CD4-positive, alpha-beta T cell treated with Interferon alpha-2 for 1 hour (primary cell): ENCODE measurements at regions not wholly inside any gene's neighbourhood (a gene's known extent, or its start where the extent isn't known, plus 50 kb on each side); places are given as distances from the start of the nearest gene placed in this dataset.

Source experiments
- DNase-seq, 2 donors: peaks; one replicate each; pipeline ENCODE4 v3.0.0-alpha.2; 2020 to 2022

GRCh38 chr16:79439901-79440300 is 160.6 kb downstream of the MAF start:
- no peak for DNase-seq

GRCh38 chr16:79437764-79438751 is 162.5 kb downstream of the MAF start:
- DNase-seq = no peak

GRCh38 chr16:79436885-79437284 is 163.7 kb downstream of the MAF start:
- no peak for DNase-seq

GRCh38 chr16:79434771-79435170 is 165.8 kb downstream of the MAF start:
- DNase-seq = no peak

- DNase-seq = no peak
These were observed 166.4 kb downstream of the MAF start for GRCh38 chr16:79434092-79434491.

GRCh38 chr16:79431923-79432322 is 168.6 kb downstream of the MAF start:
- no peak for DNase-seq

- no peak for DNase-seq
These were observed 170.3 kb downstream of the MAF start for GRCh38 chr16:79430191-79430678.

- no peak for DNase-seq
These were observed 171.0 kb downstream of the MAF start for GRCh38 chr16:79429381-79430190.

- no peak for DNase-seq
These were observed 173.9 kb downstream of the MAF start for GRCh38 chr16:79426663-79427062.

GRCh38 chr16:79422064-79422463 is 178.5 kb downstream of the MAF start:
- no peak for DNase-seq

GRCh38 chr16:79421126-79421525 is 179.4 kb downstream of the MAF start:
- no peak for DNase-seq

- DNase-seq = no peak
These were observed 180.0 kb downstream of the MAF start for GRCh38 chr16:79420493-79420892.

GRCh38 chr16:79419148-79419547 is 181.4 kb downstream of the MAF start:
- DNase-seq = no peak

- no peak for DNase-seq
These were observed 182.9 kb downstream of the MAF start for GRCh38 chr16:79417601-79418008.

GRCh38 chr16:79415983-79416640 is 184.4 kb downstream of the MAF start:
- peak in 1 of 2 donors; percentile 30 for DNase-seq

GRCh38 chr16:79412783-79413225 is 187.7 kb downstream of the MAF start:
- DNase-seq = no peak

- no peak for DNase-seq
These were observed 188.7 kb downstream of the MAF start for GRCh38 chr16:79411805-79412204.

GRCh38 chr16:79411357-79411756 is 189.2 kb downstream of the MAF start:
- no peak for DNase-seq

GRCh38 chr16:79409978-79410377 is 190.6 kb downstream of the MAF start:
- no peak for DNase-seq

GRCh38 chr16:79408355-79408754 is 192.2 kb downstream of the MAF start:
- no peak for DNase-seq

GRCh38 chr16:79407461-79408135 is 192.9 kb downstream of the MAF start:
- no peak for DNase-seq

- DNase-seq = no peak
These were observed 193.5 kb downstream of the MAF start for GRCh38 chr16:79407005-79407404.
